ENCODE measurements at regions not wholly inside any gene's neighbourhood (a gene's known extent, or its start where the extent isn't known, plus 50 kb on each side); places are given as distances from the start of the nearest gene placed in this dataset.
A peak's percentile ranks its signal among the peaks of the same experiment; 100 is the strongest.

GRCh38 chr2:236813766-236814165 is 244.1 kb downstream of the ACKR3 start:
- ATAC-seq (no peak), DNase-seq (peak in 1 of 4 donors; percentile 33)
- Histone ChIP-seq H3K27ac (no peak overlapping the region), H3K4me1 (no peaks in the 10 kb centered on the region), H3K27me3 (peaks cover 0 to 10% of the 10 kb centered on the region in 2 donors), H3K36me3 (no peaks in the 10 kb centered on the region), H3K4me3 (no peak overlapping the region), H3K9me3 (peaks cover 0 to 15% of the 10 kb centered on the region in 2 donors)
- no peak for TF ChIP-seq CTCF (IDR thresholded peaks at IDR 0.05)
- intact Hi-C loops (cut with DNase I): no loop called here

GRCh38 chr2:236814593-236814992 is 245.0 kb downstream of the ACKR3 start:
- peaks cover 0 to 14% of the 10 kb centered on the region in 2 donors for H3K27me3 ChIP-seq
- H3K27ac ChIP-seq: no peak overlapping the region
- no peak overlapping the region for H3K4me3 ChIP-seq
- no peaks in the 10 kb centered on the region for H3K36me3 ChIP-seq
- DNase-seq (peak in 1 of 4 donors; percentile 59), ATAC-seq (no peak)
- intact Hi-C loops (cut with DNase I): no loop called here
- H3K9me3 ChIP-seq: peaks cover 0 to 7% of the 10 kb centered on the region in 2 donors
- no peak for TF ChIP-seq CTCF (IDR thresholded peaks at IDR 0.05)
- H3K4me1 ChIP-seq: no peaks in the 10 kb centered on the region

- intact Hi-C loops (cut with DNase I): no loop called here
- no peak for DNase-seq
Observed at GRCh38 chr2:236815746-236816145, 246.1 kb downstream of the ACKR3 start.

GRCh38 chr2:236816197-236817170 is 246.9 kb downstream of the ACKR3 start:
- intact Hi-C loops (cut with DNase I): no loop called here
- TF ChIP-seq CTCF (IDR thresholded peaks at IDR 0.05): no peak
- H3K9me3 ChIP-seq: peaks cover 0 to 1% of the 10 kb centered on the region in 2 donors
- ATAC-seq: no peak
- H3K27me3 ChIP-seq: peaks cover 0 to 22% of the 10 kb centered on the region in 2 donors
- H3K27ac ChIP-seq: no peak overlapping the region
- no peak overlapping the region for H3K4me3 ChIP-seq
- DNase-seq: no peak
- no peaks in the 10 kb centered on the region for H3K4me1 ChIP-seq
- H3K36me3 ChIP-seq: no peaks in the 10 kb centered on the region

More at GRCh38 chr2:236815746-236816145, 246.1 kb downstream of the ACKR3 start:
- Histone ChIP-seq H3K4me1 (no peaks in the 10 kb centered on the region), H3K4me3 (no peak overlapping the region), H3K27ac (no peak overlapping the region), H3K9me3 (no peaks in the 10 kb centered on the region), H3K36me3 (no peaks in the 10 kb centered on the region), H3K27me3 (peaks cover 0 to 22% of the 10 kb centered on the region in 2 donors)
- TF ChIP-seq CTCF (IDR thresholded peaks at IDR 0.05): no peak
- no peak for ATAC-seq

- Histone ChIP-seq H3K27me3 (peaks cover 0 to 22% of the 10 kb centered on the region in 2 donors), H3K4me1 (no peaks in the 10 kb centered on the region), H3K36me3 (no peaks in the 10 kb centered on the region), H3K27ac (no peak overlapping the region), H3K4me3 (no peak overlapping the region), H3K9me3 (peaks cover 0 to 8% of the 10 kb centered on the region in 2 donors)
- TF ChIP-seq CTCF (IDR thresholded peaks at IDR 0.05): no peak
- ATAC-seq: no peak
- DNase-seq: no peak
- intact Hi-C loops (cut with DNase I): no loop called here
Observed at GRCh38 chr2:236818281-236819045, 248.8 kb downstream of the ACKR3 start.

Data from left lung (tissue), 4 donors.